Heart left ventricle (tissue), 16 donors: ENCODE measurements at regions not wholly inside any gene's neighbourhood (a gene's known extent, or its start where the extent isn't known, plus 50 kb on each side); places are given as distances from the start of the nearest gene placed in this dataset.

Experiments used
- ATAC-seq, 4 donors: fragments of 200-7000 bp; cut with Tn5 transposase; one replicate each; pipeline ENCODE4 v1.9.1; 2020 to 2022; ENCODE audit warnings: moderate library complexity in 4 of 4, mild to moderate bottlenecking in 3 of 4, moderate number of reproducible peaks in 1 of 4
- DNase-seq, 5 donors: peaks; one replicate each; pipeline ENCODE4 v3.0.0-alpha.2; 2020
- H3K27ac ChIP-seq, 12 donors: fragments of 200-600 bp; sonication (generic) in 4 of 12; one replicate each; pipeline versions ENCODE4 v1.5.0 to v1.8.0; 2016 to 2022; ENCODE audit warnings: mild to moderate bottlenecking in 2 of 12
- H3K27me3 ChIP-seq, 9 donors: fragments of 200-600 bp; sonication (generic) in 2 of 9; one replicate each; pipeline versions ENCODE4 v1.5.1 to v1.8.0; 2016 to 2022; ENCODE audit warnings: mild to moderate bottlenecking in 3 of 9
- H3K36me3 ChIP-seq, 9 donors: fragments of 200-600 bp; sonication (generic) in 2 of 9; one replicate each; pipeline versions ENCODE4 v1.5.0 to v1.8.0; 2018 to 2022; ENCODE audit warnings: mild to moderate bottlenecking in 2 of 9
- H3K4me1 ChIP-seq, 12 donors: fragments of 200-600 bp; sonication (generic) in 4 of 12; one replicate each; pipeline versions ENCODE4 v1.5.0 to v1.8.0; 2016 to 2022; ENCODE audit warnings: mild to moderate bottlenecking in 3 of 12
- H3K4me3 ChIP-seq, 12 donors: fragments of 200-600 bp; sonication (generic) in 4 of 12; one replicate each; pipeline versions ENCODE4 v1.5.0 to v1.8.0; 2017 to 2022; ENCODE audit warnings: mild to moderate bottlenecking in 9 of 12, moderate library complexity in 4 of 12
- H3K9me3 ChIP-seq, 12 donors: fragments of 200-600 bp; sonication (generic) in 4 of 12; one replicate each; pipeline versions ENCODE4 v1.5.0 to v1.8.0; 2016 to 2022; ENCODE audit warnings: mild to moderate bottlenecking in 1 of 12
- CTCF ChIP-seq, 12 donors: fragments of 200-600 bp; sonication (generic) in 4 of 12; IDR thresholded peaks; one replicate each; pipeline versions ENCODE4 v1.5.0 to v1.8.0; 2018 to 2022; ENCODE audit warnings: antibody characterized with exemption in 12 of 12, mild to moderate bottlenecking in 5 of 12
- POLR2A ChIP-seq, 2 donors: fragments of 450-650 bp; IDR thresholded peaks; one replicate each; pipeline ENCODE4 v1.6.1; 2017; ENCODE audit warnings: antibody characterized with exemption in 2 of 2, mild to moderate bottlenecking in 2 of 2, moderate library complexity in 2 of 2
- WGBS, 4 donors: extraction: QIAGEN DNeasy Blood & Tissue Kit in 2 of 4; methylation state at CpG; one replicate each; pipeline versions ENCODE4 v1.1.5 to v1.1.7; 2013 to 2018; 5-methylcytosine and 5-hydroxymethylcytosine counted together
- intact Hi-C, 10 donors: fragments of 100-400 bp; cut with DNase I; formaldehyde crosslinking; loops; one replicate each; pipeline versions ENCODE4 v1.11.1 to v1.14.2; 2022
- donor health status: ischemic (EF 13 %, LVEDD 7.1; RV severe dilation, severe dysfunction).
- donor health status: healthy with polysubstance abuse.
- donor health status: DM: no; HTN: yes; CAD: no.
- donor health status: DM: no; HTN: no; CAD: no.
- donor health status: ischemic (EF 25% LVEDD 6.9; RV normal size, moderate dysfunction).
- donor health status: ischemic (EF 25% LVEDD 5.7; RV mildly dilated, moderate dysfunction).
- donor health status: healthy.
- donor health status: DM: yes; HTN: yes; CAD: no.
- donor health status: ischemic (EF 35%, LVEDD 5.7; RV mildly dilated, moderate dysfunction).
- donor health status: nonischemic (EF 11% LVEDD 7.7; RV severe dilation, severe dysfunction).
- donor health status: DM: yes; HTN: yes; CAD: no.
- donor health status: PGD.
- donor health status: ischemic (EF 29% LVEDD 5.4; RV normal size, mild dysfunction).
- donor health status: nonischemic (EF 23%, LVEDD 6.1; RV moderate dilation, normal function).

DNA sequence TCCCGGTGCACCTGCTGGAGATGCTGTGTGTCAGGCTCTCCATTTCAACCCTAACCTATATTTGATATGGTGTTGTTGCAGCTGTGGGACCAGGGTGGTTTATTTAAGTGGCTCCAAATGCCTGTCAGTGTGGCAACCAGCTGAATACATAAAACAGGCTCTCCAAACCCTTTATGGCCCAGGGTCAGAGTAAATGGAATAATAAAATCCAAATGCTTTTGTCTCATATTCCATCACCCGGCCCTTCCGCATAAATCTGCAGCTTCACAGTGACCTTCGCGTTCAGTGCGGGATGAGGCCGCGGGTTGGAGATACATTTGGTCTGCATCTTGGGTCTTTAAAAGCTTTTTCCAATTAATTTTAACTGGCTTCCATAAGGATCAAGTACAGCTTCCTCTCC, 382.1 kb upstream of the NR2F2 start:
- 90 to 93% (median 92%) methylated on average over 8 of the region's 8 CpGs for WGBS, 4 donors
- ATAC-seq = no peak
- H3K4me1 ChIP-seq = no peaks in the 10 kb centered on the region
- H3K27me3 ChIP-seq = no peaks in the 10 kb centered on the region
- no peak for TF ChIP-seq CTCF (IDR thresholded peaks at IDR 0.05)
- no peak for TF ChIP-seq POLR2A (IDR thresholded peaks at IDR 0.05)
- no peak overlapping the region for H3K4me3 ChIP-seq
- no peaks in the 10 kb centered on the region for H3K36me3 ChIP-seq
- no peaks in the 10 kb centered on the region for H3K9me3 ChIP-seq
- no peak overlapping the region for H3K27ac ChIP-seq
- intact Hi-C loops = no loop called here
- no peak for DNase-seq

GRCh38 chr15:95953032-95953431, 377.5 kb upstream of the NR2F2 start:
- H3K36me3 ChIP-seq = no peaks in the 10 kb centered on the region

GRCh38 chr15:95957861-95958260, 372.6 kb upstream of the NR2F2 start:
- ATAC-seq (no peak), DNase-seq (no peak)
- Histone ChIP-seq H3K9me3 (peaks cover 0 to 34% (median 10%) of the 10 kb centered on the region in 12 donors), H3K4me3 (no peak overlapping the region), H3K4me1 (no peaks in the 10 kb centered on the region), H3K27ac (no peak overlapping the region), H3K27me3 (no peaks in the 10 kb centered on the region), H3K36me3 (no peaks in the 10 kb centered on the region)
- WGBS, 4 donors = 54 to 59% (median 57%) methylated on average over 7 of the region's 7 CpGs
- no peak for TF ChIP-seq CTCF (IDR thresholded peaks at IDR 0.05)
- no peak for TF ChIP-seq POLR2A (IDR thresholded peaks at IDR 0.05)
- intact Hi-C loops = no loop called here

More at GRCh38 chr15:95953032-95953431, 377.5 kb upstream of the NR2F2 start:
- Histone ChIP-seq H3K27me3 (no peaks in the 10 kb centered on the region), H3K27ac (no peak overlapping the region), H3K9me3 (peaks cover 0 to 13% (median 0%) of the 10 kb centered on the region in 12 donors), H3K4me3 (no peak overlapping the region), H3K4me1 (no peaks in the 10 kb centered on the region)
- intact Hi-C loops = no loop called here
- DNase-seq = no peak
- WGBS, 4 donors = 70 to 74% (median 73%) methylated on average over 4 of the region's 4 CpGs
- no peak for TF ChIP-seq POLR2A (IDR thresholded peaks at IDR 0.05)
- TF ChIP-seq CTCF (IDR thresholded peaks at IDR 0.05) = no peak
- ATAC-seq = no peak

- Histone ChIP-seq H3K36me3 (no peaks in the 10 kb centered on the region), H3K4me1 (no peaks in the 10 kb centered on the region), H3K4me3 (no peak overlapping the region), H3K27me3 (no peaks in the 10 kb centered on the region), H3K27ac (no peak overlapping the region), H3K9me3 (peaks cover 0 to 39% (median 10%) of the 10 kb centered on the region in 12 donors)
- intact Hi-C loops = no loop called here
- WGBS, 4 donors = 61 to 67% (median 63%) methylated on average over 5 of the region's 5 CpGs
- ATAC-seq = no peak
- TF ChIP-seq POLR2A (IDR thresholded peaks at IDR 0.05) (no peak), CTCF (IDR thresholded peaks at IDR 0.05) (no peak)
- no peak for DNase-seq
Observed at GRCh38 chr15:95958382-95958781, 372.1 kb upstream of the NR2F2 start.
